ENCODE measurements at regions not wholly inside any gene's neighbourhood (a gene's known extent, or its start where the extent isn't known, plus 50 kb on each side); places are given as distances from the start of the nearest gene placed in this dataset.

- no peak overlapping the region for H3K4me2 ChIP-seq (ENCODE audit: extremely low read depth, insufficient read depth, low read length)
- H2AFZ ChIP-seq (ENCODE audit: low read length): no peak overlapping the region
- H3K36me3 ChIP-seq (ENCODE audit: control insufficient read depth, insufficient read depth, low read length): no peaks in the 10 kb centered on the region
- H3K27me3 ChIP-seq (ENCODE audit: control insufficient read depth, insufficient read depth, low read length): no peaks in the 10 kb centered on the region
- no peak for TF ChIP-seq EZH2 (IDR thresholded peaks at IDR 0.05; ENCODE audit: low read length, missing control alignments)
- H3K4me3 ChIP-seq (replicated peaks in 1 of 4; ENCODE audit: control extremely low read depth in 1 of 4, insufficient read depth in 1 of 4, low read depth in 3 of 4, low read length in 4 of 4): no peak overlapping the region
- no peaks in the 10 kb centered on the region for H4K20me1 ChIP-seq (ENCODE audit: control insufficient read depth, extremely low read depth, insufficient read depth, low read length)
- H3K27ac ChIP-seq (ENCODE audit: insufficient read depth, low read length): no peak overlapping the region
- H3K79me2 ChIP-seq (ENCODE audit: control insufficient read depth, insufficient read depth, low read length): no peaks in the 10 kb centered on the region
- H3K9ac ChIP-seq (ENCODE audit: insufficient read depth, low read length): no peak overlapping the region
- H3K9me3 ChIP-seq (ENCODE audit: control insufficient read depth, insufficient read depth, low read depth, low read length): no peaks in the 10 kb centered on the region
- no peaks in the 10 kb centered on the region for H3K4me1 ChIP-seq (ENCODE audit: control insufficient read depth, extremely low read depth, insufficient read depth, low read length)
- DNase-seq (ENCODE audit: low read depth in 2 of 2): peak; percentile 55 to 60
These were observed 157.4 kb upstream of the TNFAIP3 start for GRCh38 chr6:137709424-137710236.

GRCh38 chr6:137711972-137712371, 155.1 kb upstream of the TNFAIP3 start:
- H3K4me2 ChIP-seq (ENCODE audit: extremely low read depth, insufficient read depth, low read length): no peak overlapping the region
- H3K9me3 ChIP-seq (ENCODE audit: control insufficient read depth, insufficient read depth, low read depth, low read length): no peaks in the 10 kb centered on the region
- no peaks in the 10 kb centered on the region for H3K27me3 ChIP-seq (ENCODE audit: control insufficient read depth, insufficient read depth, low read length)
- H4K20me1 ChIP-seq (ENCODE audit: control insufficient read depth, extremely low read depth, insufficient read depth, low read length): no peaks in the 10 kb centered on the region
- TF ChIP-seq CTCF (conservative IDR thresholded peaks at IDR 0.05 in 1 of 2, IDR thresholded peaks at IDR 0.05 in 1 of 2; ENCODE audit: low read depth in 1 of 2, low read length in 2 of 2) (no peak), EZH2 (IDR thresholded peaks at IDR 0.05; ENCODE audit: low read length, missing control alignments) (no peak)
- no peak overlapping the region for H3K4me3 ChIP-seq (replicated peaks in 1 of 4; ENCODE audit: control extremely low read depth in 1 of 4, insufficient read depth in 1 of 4, low read depth in 3 of 4, low read length in 4 of 4)
- no peaks in the 10 kb centered on the region for H3K4me1 ChIP-seq (ENCODE audit: control insufficient read depth, extremely low read depth, insufficient read depth, low read length)
- no peak overlapping the region for H3K9ac ChIP-seq (ENCODE audit: insufficient read depth, low read length)
- DNase-seq (ENCODE audit: low read depth in 2 of 2): no peak
- H3K36me3 ChIP-seq (ENCODE audit: control insufficient read depth, insufficient read depth, low read length): no peaks in the 10 kb centered on the region
- no peak overlapping the region for H3K27ac ChIP-seq (ENCODE audit: insufficient read depth, low read length)
- no peak overlapping the region for H2AFZ ChIP-seq (ENCODE audit: low read length)
- H3K79me2 ChIP-seq (ENCODE audit: control insufficient read depth, insufficient read depth, low read length): no peaks in the 10 kb centered on the region

GRCh38 chr6:137712587-137712986, 154.5 kb upstream of the TNFAIP3 start:
- no peak for DNase-seq (ENCODE audit: low read depth in 2 of 2)
- TF ChIP-seq EZH2 (IDR thresholded peaks at IDR 0.05; ENCODE audit: low read length, missing control alignments) (no peak), CTCF (conservative IDR thresholded peaks at IDR 0.05 in 1 of 2, IDR thresholded peaks at IDR 0.05 in 1 of 2; ENCODE audit: low read depth in 1 of 2, low read length in 2 of 2) (no peak)

More at GRCh38 chr6:137712587-137712986, 154.5 kb upstream of the TNFAIP3 start:
- Histone ChIP-seq H3K4me1 (ENCODE audit: control insufficient read depth, extremely low read depth, insufficient read depth, low read length) (no peaks in the 10 kb centered on the region), H2AFZ (ENCODE audit: low read length) (no peak overlapping the region), H3K36me3 (ENCODE audit: control insufficient read depth, insufficient read depth, low read length) (no peaks in the 10 kb centered on the region), H3K4me3 (replicated peaks in 1 of 4; ENCODE audit: control extremely low read depth in 1 of 4, insufficient read depth in 1 of 4, low read depth in 3 of 4, low read length in 4 of 4) (no peak overlapping the region), H4K20me1 (ENCODE audit: control insufficient read depth, extremely low read depth, insufficient read depth, low read length) (no peaks in the 10 kb centered on the region), H3K27ac (ENCODE audit: insufficient read depth, low read length) (no peak overlapping the region), H3K9me3 (ENCODE audit: control insufficient read depth, insufficient read depth, low read depth, low read length) (no peaks in the 10 kb centered on the region), H3K79me2 (ENCODE audit: control insufficient read depth, insufficient read depth, low read length) (no peaks in the 10 kb centered on the region), H3K27me3 (ENCODE audit: control insufficient read depth, insufficient read depth, low read length) (no peaks in the 10 kb centered on the region), H3K9ac (ENCODE audit: insufficient read depth, low read length) (no peak overlapping the region), H3K4me2 (ENCODE audit: extremely low read depth, insufficient read depth, low read length) (no peak overlapping the region)
